SU-DHL-6 (cell line): ENCODE measurements at regions not wholly inside any gene's neighbourhood (a gene's known extent, or its start where the extent isn't known, plus 50 kb on each side); places are given as distances from the start of the nearest gene placed in this dataset.

Experiments used
- EZH2phosphoT487 ChIP-seq: fragments of 200-600 bp; sonication (generic), shearing (Covaris generic); conservative IDR thresholded peaks from 2 replicates; pipeline ENCODE4 v1.6.1; 2018; ENCODE audit warnings: mild to moderate bottlenecking, antibody characterized with exemption, low read length, moderate library complexity, mixed read lengths
- TF ChIP-seq, protein P1 (sequence below): fragments of 200-600 bp; sonication (generic); IDR thresholded peaks from one replicate; pipeline ENCODE4 v1.5.1; 2017; ENCODE audit warnings: antibody characterized with exemption, mild to moderate bottlenecking, low read length, moderate library complexity; ENCODE audit not compliant: insufficient read depth, poor library complexity, severe bottlenecking

DNA sequence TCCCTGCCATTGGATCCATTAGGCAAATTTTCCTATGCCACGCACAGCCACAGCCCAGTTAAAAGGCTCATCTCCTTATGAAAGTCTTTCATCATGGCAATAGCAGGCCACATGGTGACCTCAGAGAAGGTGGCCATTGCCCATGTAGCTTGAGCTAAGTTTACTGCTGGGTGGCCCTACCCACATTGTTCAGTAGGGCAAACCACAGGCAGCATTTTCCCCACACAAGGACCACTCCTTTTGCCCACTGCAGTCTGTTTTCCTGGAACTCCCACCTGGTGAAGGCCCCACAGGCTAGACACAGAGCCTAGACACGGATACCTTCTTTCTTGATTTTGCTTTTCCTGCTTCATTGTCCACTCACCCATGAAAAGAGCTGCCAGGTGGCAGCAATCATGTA lies 101.5 kb upstream of the NPVF start:
- TF ChIP-seq, protein P1, sequence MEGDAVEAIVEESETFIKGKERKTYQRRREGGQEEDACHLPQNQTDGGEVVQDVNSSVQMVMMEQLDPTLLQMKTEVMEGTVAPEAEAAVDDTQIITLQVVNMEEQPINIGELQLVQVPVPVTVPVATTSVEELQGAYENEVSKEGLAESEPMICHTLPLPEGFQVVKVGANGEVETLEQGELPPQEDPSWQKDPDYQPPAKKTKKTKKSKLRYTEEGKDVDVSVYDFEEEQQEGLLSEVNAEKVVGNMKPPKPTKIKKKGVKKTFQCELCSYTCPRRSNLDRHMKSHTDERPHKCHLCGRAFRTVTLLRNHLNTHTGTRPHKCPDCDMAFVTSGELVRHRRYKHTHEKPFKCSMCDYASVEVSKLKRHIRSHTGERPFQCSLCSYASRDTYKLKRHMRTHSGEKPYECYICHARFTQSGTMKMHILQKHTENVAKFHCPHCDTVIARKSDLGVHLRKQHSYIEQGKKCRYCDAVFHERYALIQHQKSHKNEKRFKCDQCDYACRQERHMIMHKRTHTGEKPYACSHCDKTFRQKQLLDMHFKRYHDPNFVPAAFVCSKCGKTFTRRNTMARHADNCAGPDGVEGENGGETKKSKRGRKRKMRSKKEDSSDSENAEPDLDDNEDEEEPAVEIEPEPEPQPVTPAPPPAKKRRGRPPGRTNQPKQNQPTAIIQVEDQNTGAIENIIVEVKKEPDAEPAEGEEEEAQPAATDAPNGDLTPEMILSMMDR, result no peak
- no peak for TF ChIP-seq EZH2phosphoT487
